ENCODE measurements at regions not wholly inside any gene's neighbourhood (a gene's known extent, or its start where the extent isn't known, plus 50 kb on each side); places are given as distances from the start of the nearest gene placed in this dataset.
"Not testable (repeated sequence)": the region's sequence is repeated elsewhere in the genome, so short reads cannot be mapped to it uniquely, and the experiment has no call there.

- not testable (repeated sequence) for TF ChIP-seq CTCF, POLR2A (IDR thresholded peaks at IDR 0.05)
These were observed 366.7 kb upstream of the OR4C13 start for GRCh38 chr11:49585495-49585894.
